ENCODE measurements at regions not wholly inside any gene's neighbourhood (a gene's known extent, or its start where the extent isn't known, plus 50 kb on each side); places are given as distances from the start of the nearest gene placed in this dataset.

- Histone ChIP-seq H3K27ac (ENCODE audit: low read depth, low read length, poor library complexity, severe bottlenecking) (no peak overlapping the region), H3K4me1 (ENCODE audit: insufficient read depth, low read length, severe bottlenecking) (no peaks in the 10 kb centered on the region), H3K9ac (ENCODE audit: low read length) (no peak overlapping the region), H3K79me2 (ENCODE audit: insufficient read depth, low read length) (no peaks in the 10 kb centered on the region), H2AFZ (ENCODE audit: low read length) (no peak overlapping the region), H3F3A (ENCODE audit: insufficient read depth, low read length) (no peaks in the 10 kb centered on the region), H4K20me1 (ENCODE audit: insufficient read depth, low read length) (no peaks in the 10 kb centered on the region), H3K4me3 (ENCODE audit: low read depth, low read length, poor library complexity, severe bottlenecking) (no peak overlapping the region), H3K9me2 (ENCODE audit: low read depth, low read length) (no peaks in the 10 kb centered on the region), H3K36me3 (ENCODE audit: insufficient read depth, low read length) (no peaks in the 10 kb centered on the region), H3K9me3 (ENCODE audit: low read length) (no peaks in the 10 kb centered on the region), H3K4me2 (ENCODE audit: low read length) (no peak overlapping the region), H3K27me3 (ENCODE audit: insufficient read depth, low read length) (no peaks in the 10 kb centered on the region)
- TF ChIP-seq EZH2 (IDR thresholded peaks at IDR 0.05; ENCODE audit: borderline replicate concordance, low read length) = no peak
- TF ChIP-seq CTCF (IDR thresholded peaks at IDR 0.05; ENCODE audit: low read length) = no peak
Observed at GRCh38 chr2:220182790-220183189, 555.4 kb downstream of the SLC4A3 start.

DNA sequence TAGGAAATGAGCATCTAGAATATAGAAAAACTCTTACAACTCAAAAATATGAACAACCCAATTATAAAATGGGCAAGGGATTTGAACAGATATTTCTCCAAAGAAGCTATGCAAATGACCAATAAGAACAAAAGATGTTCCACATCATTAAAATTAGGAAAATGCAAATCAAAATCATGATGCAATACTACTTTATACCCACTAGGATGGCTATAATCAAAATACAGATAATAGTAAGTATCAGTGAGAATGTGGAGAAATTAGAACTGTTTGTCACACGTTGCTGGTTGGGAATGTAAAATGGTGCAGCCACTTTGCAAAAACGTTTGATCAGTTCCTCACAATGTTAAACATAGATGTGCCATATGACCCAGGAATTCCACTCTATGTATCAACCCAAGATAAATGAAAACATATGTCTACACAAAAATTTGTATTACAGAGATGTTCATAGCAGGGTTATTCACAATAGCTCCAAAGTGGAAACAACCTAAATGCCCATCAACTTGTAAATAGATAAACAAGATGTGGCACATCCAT, 558.4 kb downstream of the SLC4A3 start:
- H3K4me1 ChIP-seq (ENCODE audit: insufficient read depth, low read length, severe bottlenecking) = no peaks in the 10 kb centered on the region
- H3K36me3 ChIP-seq (ENCODE audit: insufficient read depth, low read length) = no peaks in the 10 kb centered on the region
- H4K20me1 ChIP-seq (ENCODE audit: insufficient read depth, low read length) = no peaks in the 10 kb centered on the region
- TF ChIP-seq EZH2 (IDR thresholded peaks at IDR 0.05; ENCODE audit: borderline replicate concordance, low read length) (no peak), CTCF (IDR thresholded peaks at IDR 0.05; ENCODE audit: low read length) (no peak)
- no peak overlapping the region for H3K27ac ChIP-seq (ENCODE audit: low read depth, low read length, poor library complexity, severe bottlenecking)
- no peak overlapping the region for H3K4me2 ChIP-seq (ENCODE audit: low read length)
- no peak overlapping the region for H3K4me3 ChIP-seq (ENCODE audit: low read depth, low read length, poor library complexity, severe bottlenecking)
- no peaks in the 10 kb centered on the region for H3F3A ChIP-seq (ENCODE audit: insufficient read depth, low read length)
- H3K9ac ChIP-seq (ENCODE audit: low read length) = no peak overlapping the region
- no peaks in the 10 kb centered on the region for H3K27me3 ChIP-seq (ENCODE audit: insufficient read depth, low read length)
- no peaks in the 10 kb centered on the region for H3K79me2 ChIP-seq (ENCODE audit: insufficient read depth, low read length)
- no peaks in the 10 kb centered on the region for H3K9me2 ChIP-seq (ENCODE audit: low read depth, low read length)
- no peaks in the 10 kb centered on the region for H3K9me3 ChIP-seq (ENCODE audit: low read length)
- H2AFZ ChIP-seq (ENCODE audit: low read length) = no peak overlapping the region

- no peak overlapping the region for H2AFZ ChIP-seq (ENCODE audit: low read length)
- H3K9me3 ChIP-seq (ENCODE audit: low read length) = no peaks in the 10 kb centered on the region
- H3K79me2 ChIP-seq (ENCODE audit: insufficient read depth, low read length) = no peaks in the 10 kb centered on the region
- H3K9me2 ChIP-seq (ENCODE audit: low read depth, low read length) = no peaks in the 10 kb centered on the region
- H3F3A ChIP-seq (ENCODE audit: insufficient read depth, low read length) = no peaks in the 10 kb centered on the region
- no peak overlapping the region for H3K27ac ChIP-seq (ENCODE audit: low read depth, low read length, poor library complexity, severe bottlenecking)
- H3K36me3 ChIP-seq (ENCODE audit: insufficient read depth, low read length) = no peaks in the 10 kb centered on the region
- no peaks in the 10 kb centered on the region for H4K20me1 ChIP-seq (ENCODE audit: insufficient read depth, low read length)
- no peak overlapping the region for H3K9ac ChIP-seq (ENCODE audit: low read length)
- TF ChIP-seq EZH2 (IDR thresholded peaks at IDR 0.05; ENCODE audit: borderline replicate concordance, low read length) (no peak), CTCF (IDR thresholded peaks at IDR 0.05; ENCODE audit: low read length) (no peak)
- H3K4me1 ChIP-seq (ENCODE audit: insufficient read depth, low read length, severe bottlenecking) = no peaks in the 10 kb centered on the region
- H3K4me3 ChIP-seq (ENCODE audit: low read depth, low read length, poor library complexity, severe bottlenecking) = no peak overlapping the region
- H3K4me2 ChIP-seq (ENCODE audit: low read length) = no peak overlapping the region
- no peaks in the 10 kb centered on the region for H3K27me3 ChIP-seq (ENCODE audit: insufficient read depth, low read length)
Observed at GRCh38 chr2:220188031-220188430, 560.6 kb downstream of the SLC4A3 start.

All from OCI-LY1 (cell line).